CD4-positive, alpha-beta T cell (primary cell): ENCODE measurements at regions not wholly inside any gene's neighbourhood (a gene's known extent, or its start where the extent isn't known, plus 50 kb on each side); places are given as distances from the start of the nearest gene placed in this dataset.

Experiments
- ATAC-seq: fragments of 200-7000 bp; cut with Tn5 transposase; one replicate; pipeline ENCODE4 v1.10.0; 2022; ENCODE audit warnings: mild to moderate bottlenecking; ENCODE audit not compliant: poor library complexity
- CTCF ChIA-PET: fragments of 350-600 bp; sonication (Branson Sonifier 250); formaldehyde crosslinking; loops from one replicate; lab custom pipeline; 2021; ENCODE audit warnings: antibody characterized with exemption, inconsistent platforms; lab: Charles Lee
- POLR2A ChIA-PET: fragments of 350-600 bp; sonication (Branson Sonifier 250); formaldehyde crosslinking; loops from one replicate; lab custom pipeline; 2021; ENCODE audit warnings: antibody characterized with exemption, inconsistent platforms; lab: Charles Lee
- DNase-seq, 14 experiments: peaks; one replicate each; pipeline ENCODE4 v3.0.0-alpha.2; 2013 to 2020; ENCODE audit warnings: mixed read lengths in 2 of 14
- H3K27ac ChIP-seq, 2 donors: one replicate each; pipeline versions ENCODE4 v1.5.1 to v1.7.0; 2013; ENCODE audit warnings: low read length in 2 of 2, low read depth in 1 of 2, mild to moderate bottlenecking in 1 of 2
- H3K27me3 ChIP-seq, 2 experiments: 1 replicate in 1 of 2; 2 replicates in 1 of 2; pipeline versions ENCODE4 v1.6.1 to v1.7.0; 2013; ENCODE audit warnings: low read length in 2 of 2, control low read depth in 1 of 2, mild to moderate bottlenecking in 1 of 2, moderate library complexity in 1 of 2; ENCODE audit not compliant: insufficient read depth in 2 of 2, control insufficient read depth in 1 of 2
- H3K36me3 ChIP-seq: one replicate; pipeline ENCODE4 v1.6.1; 2013; ENCODE audit warnings: low read length, control low read depth; ENCODE audit not compliant: insufficient read depth
- H3K4me1 ChIP-seq: one replicate; pipeline ENCODE4 v1.6.1; 2013; ENCODE audit warnings: low read length, control low read depth; ENCODE audit not compliant: insufficient read depth
- H3K4me3 ChIP-seq: one replicate; pipeline ENCODE4 v1.5.1; 2013; ENCODE audit warnings: mild to moderate bottlenecking, low read length, moderate library complexity
- H3K9me3 ChIP-seq, 2 experiments: 1 replicate in 1 of 2; 2 replicates in 1 of 2; pipeline versions ENCODE4 v1.6.1 to v1.7.0; 2013; ENCODE audit warnings: low read length in 2 of 2, mild to moderate bottlenecking in 2 of 2, control low read depth in 1 of 2, moderate library complexity in 1 of 2; ENCODE audit not compliant: control insufficient read depth in 1 of 2, insufficient read depth in 1 of 2
- H3K27ac Mint-ChIP-seq: one replicate; pipeline ENCODE4 v1.8.0; 2020; ENCODE audit warnings: mixed read lengths
- H3K27me3 Mint-ChIP-seq: one replicate; pipeline ENCODE4 v1.8.0; 2021; ENCODE audit warnings: mixed read lengths
- H3K36me3 Mint-ChIP-seq: one replicate; pipeline ENCODE4 v1.8.0; 2021; ENCODE audit warnings: low read depth, mixed read lengths
- H3K4me1 Mint-ChIP-seq: one replicate; pipeline ENCODE4 v1.8.0; 2021; ENCODE audit warnings: low read depth, mixed read lengths
- H3K4me3 Mint-ChIP-seq: one replicate; pipeline ENCODE4 v1.8.0; 2020; ENCODE audit warnings: mild to moderate bottlenecking, mixed read lengths
- H3K9me3 Mint-ChIP-seq: one replicate; pipeline ENCODE4 v1.8.0; 2020; ENCODE audit warnings: mixed read lengths
- intact Hi-C, 2 experiments: fragments of 100-400 bp; cut with DNase I in 1 of 2; cut with micrococcal nuclease in 1 of 2; formaldehyde crosslinking; loops; one replicate each; pipeline versions ENCODE4 v1.15.1 to v1.9.0; 2023 to 2025; cut with DNase I, micrococcal nuclease
- TF ChIP-seq, protein P1 (sequence below): fragments of 200-600 bp; IDR thresholded peaks from one replicate; pipeline ENCODE4 v1.8.0; 2022; ENCODE audit warnings: antibody characterized with exemption, mild to moderate bottlenecking

DNA sequence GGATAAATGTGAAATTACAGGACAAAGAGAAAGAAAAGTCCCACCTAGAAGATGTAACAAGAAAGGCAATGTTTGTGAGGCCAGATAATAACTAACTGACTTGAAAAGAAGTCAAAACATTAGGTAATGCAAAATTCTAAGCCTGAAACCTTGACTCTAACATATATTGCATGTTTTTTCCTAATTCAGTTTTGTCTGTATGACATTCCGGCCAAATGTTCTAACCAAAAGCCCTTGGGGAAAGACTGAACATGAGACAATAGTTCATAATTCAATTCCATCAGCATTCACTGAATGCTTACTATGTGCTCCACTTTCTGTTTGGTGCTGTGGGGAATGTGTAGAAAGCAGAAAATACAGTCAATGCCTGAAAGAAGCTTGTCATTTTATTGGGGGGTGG, 53.9 kb downstream of the PABIR2 start:
- TF ChIP-seq, protein P1, sequence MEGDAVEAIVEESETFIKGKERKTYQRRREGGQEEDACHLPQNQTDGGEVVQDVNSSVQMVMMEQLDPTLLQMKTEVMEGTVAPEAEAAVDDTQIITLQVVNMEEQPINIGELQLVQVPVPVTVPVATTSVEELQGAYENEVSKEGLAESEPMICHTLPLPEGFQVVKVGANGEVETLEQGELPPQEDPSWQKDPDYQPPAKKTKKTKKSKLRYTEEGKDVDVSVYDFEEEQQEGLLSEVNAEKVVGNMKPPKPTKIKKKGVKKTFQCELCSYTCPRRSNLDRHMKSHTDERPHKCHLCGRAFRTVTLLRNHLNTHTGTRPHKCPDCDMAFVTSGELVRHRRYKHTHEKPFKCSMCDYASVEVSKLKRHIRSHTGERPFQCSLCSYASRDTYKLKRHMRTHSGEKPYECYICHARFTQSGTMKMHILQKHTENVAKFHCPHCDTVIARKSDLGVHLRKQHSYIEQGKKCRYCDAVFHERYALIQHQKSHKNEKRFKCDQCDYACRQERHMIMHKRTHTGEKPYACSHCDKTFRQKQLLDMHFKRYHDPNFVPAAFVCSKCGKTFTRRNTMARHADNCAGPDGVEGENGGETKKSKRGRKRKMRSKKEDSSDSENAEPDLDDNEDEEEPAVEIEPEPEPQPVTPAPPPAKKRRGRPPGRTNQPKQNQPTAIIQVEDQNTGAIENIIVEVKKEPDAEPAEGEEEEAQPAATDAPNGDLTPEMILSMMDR: no peak
- no peaks in the 10 kb centered on the region for H3K27me3 ChIP-seq
- no peak overlapping the region for H3K27ac ChIP-seq
- DNase-seq: no peak
- no peaks in the 10 kb centered on the region for H3K4me1 Mint-ChIP-seq
- ChIA-PET POLR2A (no interaction called here), CTCF (no interaction called here)
- intact Hi-C loops: no loop called here
- no peak overlapping the region for H3K27ac Mint-ChIP-seq
- no peaks in the 10 kb centered on the region for H3K27me3 Mint-ChIP-seq
- no peaks in the 10 kb centered on the region for H3K9me3 Mint-ChIP-seq
- ATAC-seq: no peak
- no peak overlapping the region for H3K4me3 Mint-ChIP-seq
- H3K36me3 ChIP-seq: no peaks in the 10 kb centered on the region
- no peaks in the 10 kb centered on the region for H3K4me1 ChIP-seq
- H3K4me3 ChIP-seq: no peak overlapping the region
- H3K36me3 Mint-ChIP-seq: no peaks in the 10 kb centered on the region
- H3K9me3 ChIP-seq: no peaks in the 10 kb centered on the region

DNA sequence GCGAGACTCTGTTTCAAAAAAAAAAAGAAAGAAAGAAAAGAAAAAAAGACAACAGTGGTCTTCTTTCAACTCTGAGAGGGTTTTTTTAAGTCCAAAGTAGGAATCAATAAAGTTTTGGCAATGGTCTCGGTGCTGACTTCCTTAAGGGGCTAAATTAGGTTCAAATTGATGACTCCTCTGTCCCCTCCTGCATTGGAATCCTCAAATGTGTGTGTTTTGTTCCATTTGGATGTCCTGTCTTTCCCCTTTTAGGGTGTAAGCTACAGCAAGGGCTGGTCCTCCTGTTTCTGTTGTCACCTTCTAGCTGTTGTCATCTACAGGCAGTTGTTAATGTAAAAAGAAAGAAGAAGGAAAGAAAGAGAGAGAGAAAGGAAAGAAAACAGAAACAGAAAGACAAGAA, 54.4 kb downstream of the PABIR2 start:
- H3K27me3 Mint-ChIP-seq: no peaks in the 10 kb centered on the region
- no peak overlapping the region for H3K27ac Mint-ChIP-seq
- H3K36me3 Mint-ChIP-seq: no peaks in the 10 kb centered on the region
- H3K9me3 Mint-ChIP-seq: no peaks in the 10 kb centered on the region
- no peaks in the 10 kb centered on the region for H3K9me3 ChIP-seq
- POLR2A ChIA-PET: no interaction called here
- no peaks in the 10 kb centered on the region for H3K36me3 ChIP-seq
- H3K27ac ChIP-seq: no peak overlapping the region
- H3K27me3 ChIP-seq: no peaks in the 10 kb centered on the region
- TF ChIP-seq, protein P1: no peak
- DNase-seq (no peak), ATAC-seq (no peak)
- H3K4me1 ChIP-seq: no peaks in the 10 kb centered on the region
- H3K4me3 Mint-ChIP-seq: no peak overlapping the region
- intact Hi-C loops: no loop called here
- no peaks in the 10 kb centered on the region for H3K4me1 Mint-ChIP-seq
- CTCF ChIA-PET: no interaction called here
- no peak overlapping the region for H3K4me3 ChIP-seq

DNA sequence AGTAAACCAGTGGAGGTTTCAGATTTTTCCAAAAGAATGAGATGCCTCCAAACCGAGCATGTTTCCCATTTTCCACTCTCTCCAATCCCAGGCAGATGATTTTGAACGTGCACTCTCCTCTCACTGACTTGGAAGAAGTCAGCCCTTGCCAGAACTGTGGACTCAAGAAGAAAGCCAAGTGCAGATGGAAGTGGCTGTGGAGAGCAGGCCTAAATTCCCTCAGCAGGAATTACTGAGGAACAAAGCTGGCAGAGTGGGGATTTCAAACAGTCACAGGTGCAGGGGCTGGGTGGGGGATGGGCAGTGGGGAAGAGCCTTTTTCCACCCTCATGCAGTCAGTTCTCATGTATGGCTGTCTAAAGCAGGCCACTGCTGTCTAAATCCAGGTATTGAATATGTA, 55.3 kb downstream of the PABIR2 start:
- Histone ChIP-seq H3K4me1 (no peaks in the 10 kb centered on the region), H3K27me3 (no peaks in the 10 kb centered on the region), H3K27ac (no peak overlapping the region), H3K4me3 (no peak overlapping the region), H3K9me3 (no peaks in the 10 kb centered on the region), H3K36me3 (no peaks in the 10 kb centered on the region)
- ChIA-PET POLR2A (no interaction called here), CTCF (no interaction called here)
- intact Hi-C loops: no loop called here
- H3K27ac Mint-ChIP-seq: no peak overlapping the region
- no peaks in the 10 kb centered on the region for H3K9me3 Mint-ChIP-seq
- H3K27me3 Mint-ChIP-seq: no peaks in the 10 kb centered on the region
- no peaks in the 10 kb centered on the region for H3K4me1 Mint-ChIP-seq
- no peaks in the 10 kb centered on the region for H3K36me3 Mint-ChIP-seq
- TF ChIP-seq, protein P1: no peak
- H3K4me3 Mint-ChIP-seq: no peak overlapping the region
- DNase-seq (no peak), ATAC-seq (no peak)
